ENCODE measurements at regions not wholly inside any gene's neighbourhood (a gene's known extent, or its start where the extent isn't known, plus 50 kb on each side); places are given as distances from the start of the nearest gene placed in this dataset.

- Histone ChIP-seq H3K27ac (ENCODE audit: low read length) (no peak overlapping the region), H3K4me3 (ENCODE audit: low read depth in 2 of 2, low read length in 2 of 2) (no peak overlapping the region), H3K4me1 (ENCODE audit: control insufficient read depth, insufficient read depth, low read length) (peaks cover 3% of the 10 kb centered on the region), H3K9me3 (ENCODE audit: control insufficient read depth, insufficient read depth, low read depth, low read length) (no peaks in the 10 kb centered on the region), H3K36me3 (ENCODE audit: control insufficient read depth, insufficient read depth, low read length) (no peaks in the 10 kb centered on the region), H3K27me3 (ENCODE audit: control insufficient read depth, insufficient read depth, low read length) (no peaks in the 10 kb centered on the region)
- CTCF ChIA-PET: no interaction called here
- BruUV-seq (replicated peaks): no TSS peak
- POLR2A ChIA-PET: no interaction called here
- ATAC-seq (no peak), DNase-seq (ENCODE audit: low read depth, low spot score) (no peak)
- in situ Hi-C loops (cut with HindIII; ENCODE audit: low pct_unique_long_range_greater_than_20kb, low sequenced_read_pairs) (no loop called here), intact Hi-C loops (cut with micrococcal nuclease; ENCODE audit: unreplicated experiment) (no loop called here)
- TF ChIP-seq POLR2AphosphoS5 (IDR thresholded peaks at IDR 0.05; ENCODE audit: low read depth, low read length): no peak
These were observed 116.3 kb upstream of the MEF2A start for GRCh38 chr15:99449514-99449913.

- DNase-seq (ENCODE audit: low read depth, low spot score) (no peak), ATAC-seq (no peak)
- no peaks in the 10 kb centered on the region for H3K27me3 ChIP-seq (ENCODE audit: control insufficient read depth, insufficient read depth, low read length)
- in situ Hi-C loops (cut with HindIII; ENCODE audit: low pct_unique_long_range_greater_than_20kb, low sequenced_read_pairs) (no loop called here), intact Hi-C loops (cut with micrococcal nuclease; ENCODE audit: unreplicated experiment) (no loop called here)
- no peak overlapping the region for H3K4me3 ChIP-seq (ENCODE audit: low read depth in 2 of 2, low read length in 2 of 2)
- no peaks in the 10 kb centered on the region for H3K9me3 ChIP-seq (ENCODE audit: control insufficient read depth, insufficient read depth, low read depth, low read length)
- no peak overlapping the region for H3K27ac ChIP-seq (ENCODE audit: low read length)
- no peaks in the 10 kb centered on the region for H3K36me3 ChIP-seq (ENCODE audit: control insufficient read depth, insufficient read depth, low read length)
- TF ChIP-seq POLR2AphosphoS5 (IDR thresholded peaks at IDR 0.05; ENCODE audit: low read depth, low read length): no peak
- no peak for TF ChIP-seq TCF7L2 (IDR thresholded peaks at IDR 0.05; ENCODE audit: low read depth, low read length)
- TF ChIP-seq, protein P1, sequence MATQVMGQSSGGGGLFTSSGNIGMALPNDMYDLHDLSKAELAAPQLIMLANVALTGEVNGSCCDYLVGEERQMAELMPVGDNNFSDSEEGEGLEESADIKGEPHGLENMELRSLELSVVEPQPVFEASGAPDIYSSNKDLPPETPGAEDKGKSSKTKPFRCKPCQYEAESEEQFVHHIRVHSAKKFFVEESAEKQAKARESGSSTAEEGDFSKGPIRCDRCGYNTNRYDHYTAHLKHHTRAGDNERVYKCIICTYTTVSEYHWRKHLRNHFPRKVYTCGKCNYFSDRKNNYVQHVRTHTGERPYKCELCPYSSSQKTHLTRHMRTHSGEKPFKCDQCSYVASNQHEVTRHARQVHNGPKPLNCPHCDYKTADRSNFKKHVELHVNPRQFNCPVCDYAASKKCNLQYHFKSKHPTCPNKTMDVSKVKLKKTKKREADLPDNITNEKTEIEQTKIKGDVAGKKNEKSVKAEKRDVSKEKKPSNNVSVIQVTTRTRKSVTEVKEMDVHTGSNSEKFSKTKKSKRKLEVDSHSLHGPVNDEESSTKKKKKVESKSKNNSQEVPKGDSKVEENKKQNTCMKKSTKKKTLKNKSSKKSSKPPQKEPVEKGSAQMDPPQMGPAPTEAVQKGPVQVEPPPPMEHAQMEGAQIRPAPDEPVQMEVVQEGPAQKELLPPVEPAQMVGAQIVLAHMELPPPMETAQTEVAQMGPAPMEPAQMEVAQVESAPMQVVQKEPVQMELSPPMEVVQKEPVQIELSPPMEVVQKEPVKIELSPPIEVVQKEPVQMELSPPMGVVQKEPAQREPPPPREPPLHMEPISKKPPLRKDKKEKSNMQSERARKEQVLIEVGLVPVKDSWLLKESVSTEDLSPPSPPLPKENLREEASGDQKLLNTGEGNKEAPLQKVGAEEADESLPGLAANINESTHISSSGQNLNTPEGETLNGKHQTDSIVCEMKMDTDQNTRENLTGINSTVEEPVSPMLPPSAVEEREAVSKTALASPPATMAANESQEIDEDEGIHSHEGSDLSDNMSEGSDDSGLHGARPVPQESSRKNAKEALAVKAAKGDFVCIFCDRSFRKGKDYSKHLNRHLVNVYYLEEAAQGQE (IDR thresholded peaks at IDR 0.05; ENCODE audit: insufficient read depth in 1 of 2, low read depth in 2 of 2, low read length in 1 of 2): no peak
- TF ChIP-seq SIN3A (IDR thresholded peaks at IDR 0.05; ENCODE audit: borderline replicate concordance, insufficient read depth, low read depth, low read length): no peak
- ChIA-PET POLR2A (no interaction called here), CTCF (no interaction called here)
- H3K4me1 ChIP-seq (ENCODE audit: control insufficient read depth, insufficient read depth, low read length): peaks cover 15% of the 10 kb centered on the region
- no TSS peak for BruUV-seq (replicated peaks)
These were observed 114.9 kb upstream of the MEF2A start for GRCh38 chr15:99450896-99451358.

- no peak for ATAC-seq
- no peak for DNase-seq (ENCODE audit: low read depth, low spot score)
- no TSS peak for BruUV-seq (replicated peaks)
- ChIA-PET POLR2A (no interaction called here), CTCF (no interaction called here)
- Histone ChIP-seq H3K36me3 (ENCODE audit: control insufficient read depth, insufficient read depth, low read length) (no peaks in the 10 kb centered on the region), H3K9me3 (ENCODE audit: control insufficient read depth, insufficient read depth, low read depth, low read length) (no peaks in the 10 kb centered on the region), H3K4me1 (ENCODE audit: control insufficient read depth, insufficient read depth, low read length) (peaks cover 16% of the 10 kb centered on the region), H3K4me3 (ENCODE audit: low read depth in 2 of 2, low read length in 2 of 2) (no peak overlapping the region), H3K27me3 (ENCODE audit: control insufficient read depth, insufficient read depth, low read length) (no peaks in the 10 kb centered on the region), H3K27ac (ENCODE audit: low read length) (no peak overlapping the region)
- intact Hi-C loops (cut with micrococcal nuclease; ENCODE audit: unreplicated experiment) (no loop called here), in situ Hi-C loops (cut with HindIII; ENCODE audit: low pct_unique_long_range_greater_than_20kb, low sequenced_read_pairs) (no loop called here)
- TF ChIP-seq POLR2AphosphoS5 (IDR thresholded peaks at IDR 0.05; ENCODE audit: low read depth, low read length) (no peak), SIN3A (IDR thresholded peaks at IDR 0.05; ENCODE audit: borderline replicate concordance, insufficient read depth, low read depth, low read length) (no peak), TCF7L2 (IDR thresholded peaks at IDR 0.05; ENCODE audit: low read depth, low read length) (no peak)
- TF ChIP-seq, protein P1 (IDR thresholded peaks at IDR 0.05; ENCODE audit: insufficient read depth in 1 of 2, low read depth in 2 of 2, low read length in 1 of 2): no peak
These were observed 114.3 kb upstream of the MEF2A start for GRCh38 chr15:99451484-99451883.
